BLaER1 (cell line): ENCODE measurements at regions not wholly inside any gene's neighbourhood (a gene's known extent, or its start where the extent isn't known, plus 50 kb on each side); places are given as distances from the start of the nearest gene placed in this dataset.

Source experiments
- H3K27ac ChIP-seq: shearing (Covaris generic); formaldehyde crosslinking; 2 replicates; pipeline ENCODE4 v1.8.1; 2022
- H3K27me3 ChIP-seq: shearing (Covaris generic); formaldehyde crosslinking; 2 replicates; pipeline ENCODE4 v1.8.1; 2022
- H3K36me3 ChIP-seq: shearing (Covaris generic); formaldehyde crosslinking; 2 replicates; pipeline ENCODE4 v1.8.1; 2022
- H3K4me1 ChIP-seq: shearing (Covaris generic); formaldehyde crosslinking; 2 replicates; pipeline ENCODE4 v1.8.1; 2022
- H3K4me2 ChIP-seq: shearing (Covaris generic); formaldehyde crosslinking; 2 replicates; pipeline ENCODE4 v1.8.1; 2022
- H3K4me3 ChIP-seq: shearing (Covaris generic); formaldehyde crosslinking; 2 replicates; pipeline ENCODE4 v1.8.1; 2022
- H3K9ac ChIP-seq: shearing (Covaris generic); formaldehyde crosslinking; 2 replicates; pipeline ENCODE4 v1.8.1; 2022
- H3K9me3 ChIP-seq: shearing (Covaris generic); formaldehyde crosslinking; 2 replicates; pipeline ENCODE4 v1.8.1; 2022
- H4K20me1 ChIP-seq: shearing (Covaris generic); formaldehyde crosslinking; 2 replicates; pipeline ENCODE4 v1.8.1; 2022
- Cebpa-rat ChIP-seq: shearing (Covaris generic); IDR thresholded peaks from 2 replicates; pipeline ENCODE4 v1.8.1; 2022

GRCh38 chrX:43002526-43003203, 224.7 kb upstream of the PPP1R2C start:
- TF ChIP-seq Cebpa-rat: no peak

DNA sequence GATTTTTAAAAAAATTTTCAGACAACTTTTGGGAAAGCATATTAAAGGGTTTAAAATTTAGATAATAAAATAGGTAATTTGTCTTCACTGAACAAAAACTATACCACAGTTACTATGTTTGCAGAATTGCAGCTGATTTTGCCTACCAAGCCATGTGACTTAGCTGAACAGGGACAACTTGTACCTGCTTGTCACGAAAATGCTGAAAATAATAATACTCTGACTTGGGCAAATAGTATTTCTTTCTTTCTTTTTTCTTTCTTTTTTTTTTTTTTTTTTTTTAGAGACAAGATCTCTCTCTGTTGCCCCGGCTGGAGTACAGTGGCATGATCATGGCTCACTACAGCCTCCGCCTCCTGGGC, 225.2 kb upstream of the PPP1R2C start:
- H3K4me3 ChIP-seq: no peak overlapping the region
- no peaks in the 10 kb centered on the region for H3K4me1 ChIP-seq
- no peaks in the 10 kb centered on the region for H3K36me3 ChIP-seq
- H3K27ac ChIP-seq: no peak overlapping the region
- H3K9me3 ChIP-seq: no peaks in the 10 kb centered on the region
- no peak overlapping the region for H3K4me2 ChIP-seq
- TF ChIP-seq Cebpa-rat: no peak
- peaks cover 68% of the 10 kb centered on the region for H3K27me3 ChIP-seq
- no peaks in the 10 kb centered on the region for H4K20me1 ChIP-seq
- H3K9ac ChIP-seq: no peak overlapping the region

More at GRCh38 chrX:43002526-43003203, 224.7 kb upstream of the PPP1R2C start:
- Histone ChIP-seq H3K27ac (no peak overlapping the region), H3K27me3 (peaks cover 69% of the 10 kb centered on the region), H4K20me1 (no peaks in the 10 kb centered on the region), H3K36me3 (no peaks in the 10 kb centered on the region), H3K4me3 (no peak overlapping the region), H3K4me1 (no peaks in the 10 kb centered on the region), H3K9me3 (no peaks in the 10 kb centered on the region), H3K9ac (no peak overlapping the region), H3K4me2 (no peak overlapping the region)

- Histone ChIP-seq H3K27ac (no peak overlapping the region), H3K9ac (no peak overlapping the region), H3K27me3 (peaks cover 69% of the 10 kb centered on the region), H3K4me2 (no peak overlapping the region), H3K36me3 (no peaks in the 10 kb centered on the region), H3K4me3 (no peak overlapping the region), H4K20me1 (no peaks in the 10 kb centered on the region), H3K9me3 (no peaks in the 10 kb centered on the region), H3K4me1 (no peaks in the 10 kb centered on the region)
- TF ChIP-seq Cebpa-rat: no peak
Measured at GRCh38 chrX:43003939-43004338, 226.0 kb upstream of the PPP1R2C start.

DNA sequence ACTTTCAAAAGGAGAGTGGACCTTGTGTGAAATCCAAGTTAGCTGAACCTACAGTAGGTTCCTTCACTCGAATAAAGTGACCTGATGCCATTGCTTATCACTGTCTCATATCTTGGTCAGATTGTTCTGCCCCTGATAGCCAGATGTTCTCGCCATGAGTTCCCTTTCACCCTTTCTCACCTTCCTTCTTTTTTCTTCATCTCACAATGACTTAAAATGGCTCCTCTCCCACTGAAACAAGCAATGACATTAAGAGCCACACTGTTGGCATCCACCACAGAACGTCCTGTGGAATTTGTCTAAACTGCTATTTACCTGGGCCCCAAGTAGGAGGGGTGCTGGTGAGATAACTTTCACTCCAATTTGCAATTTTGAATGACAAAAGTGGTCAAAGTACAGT, 227.6 kb upstream of the PPP1R2C start:
- H3K9me3 ChIP-seq: no peaks in the 10 kb centered on the region
- no peak overlapping the region for H3K4me3 ChIP-seq
- TF ChIP-seq Cebpa-rat: no peak
- no peaks in the 10 kb centered on the region for H3K36me3 ChIP-seq
- no peak overlapping the region for H3K4me2 ChIP-seq
- peaks cover 72% of the 10 kb centered on the region for H3K27me3 ChIP-seq
- H3K9ac ChIP-seq: no peak overlapping the region
- no peak overlapping the region for H3K27ac ChIP-seq
- no peaks in the 10 kb centered on the region for H3K4me1 ChIP-seq
- no peaks in the 10 kb centered on the region for H4K20me1 ChIP-seq

- H3K36me3 ChIP-seq: no peaks in the 10 kb centered on the region
- H3K4me2 ChIP-seq: no peak overlapping the region
- no peaks in the 10 kb centered on the region for H3K4me1 ChIP-seq
- no peak overlapping the region for H3K4me3 ChIP-seq
- H3K9me3 ChIP-seq: no peaks in the 10 kb centered on the region
- H3K9ac ChIP-seq: no peak overlapping the region
- TF ChIP-seq Cebpa-rat: no peak
- H4K20me1 ChIP-seq: no peaks in the 10 kb centered on the region
- no peak overlapping the region for H3K27ac ChIP-seq
- peaks cover 80% of the 10 kb centered on the region for H3K27me3 ChIP-seq
Measured at GRCh38 chrX:43008356-43008755, 230.4 kb upstream of the PPP1R2C start.

- Histone ChIP-seq H3K9ac (no peak overlapping the region), H3K36me3 (no peaks in the 10 kb centered on the region), H3K4me2 (no peak overlapping the region), H3K27ac (no peak overlapping the region), H4K20me1 (no peaks in the 10 kb centered on the region), H3K27me3 (peaks cover 61% of the 10 kb centered on the region), H3K4me1 (peaks cover 4% of the 10 kb centered on the region), H3K9me3 (no peaks in the 10 kb centered on the region), H3K4me3 (no peak overlapping the region)
- TF ChIP-seq Cebpa-rat: no peak
Measured at GRCh38 chrX:43016021-43016420, 238.1 kb upstream of the PPP1R2C start.

DNA sequence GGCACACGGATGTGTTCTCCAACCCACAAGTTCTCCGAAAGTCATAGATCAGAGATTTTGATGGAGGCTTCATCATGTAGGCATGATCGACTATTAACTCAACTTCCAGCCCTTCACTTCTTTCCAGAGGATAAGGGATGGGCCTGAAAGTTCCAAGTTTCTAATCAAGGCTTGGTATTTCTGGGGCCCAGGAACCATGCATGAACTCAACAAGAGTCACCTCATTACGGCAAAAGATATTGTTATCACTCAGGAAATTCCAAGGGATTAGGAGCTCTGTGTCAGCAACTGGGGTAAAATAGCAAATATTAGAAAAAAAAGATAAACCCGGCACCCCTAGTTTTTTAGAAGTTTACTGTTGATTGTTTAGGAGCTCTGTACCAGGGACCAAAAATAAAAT, 240.1 kb upstream of the PPP1R2C start:
- Histone ChIP-seq H3K4me2 (no peak overlapping the region), H3K4me1 (peaks cover 4% of the 10 kb centered on the region), H3K36me3 (no peaks in the 10 kb centered on the region), H4K20me1 (no peaks in the 10 kb centered on the region), H3K27ac (no peak overlapping the region), H3K9ac (no peak overlapping the region), H3K27me3 (peaks cover 62% of the 10 kb centered on the region), H3K4me3 (no peak overlapping the region), H3K9me3 (peaks cover 12% of the 10 kb centered on the region; the same call in 1 of the 2 replicates)
- no peak for TF ChIP-seq Cebpa-rat

- peaks cover 58% of the 10 kb centered on the region for H3K27me3 ChIP-seq
- H4K20me1 ChIP-seq: no peaks in the 10 kb centered on the region
- no peaks in the 10 kb centered on the region for H3K36me3 ChIP-seq
- peak overlapping the region; percentile 17; the same call in 1 of the 2 replicates for H3K4me2 ChIP-seq
- TF ChIP-seq Cebpa-rat: no peak
- peaks cover 4% of the 10 kb centered on the region for H3K4me1 ChIP-seq
- H3K27ac ChIP-seq: no peak overlapping the region
- no peak overlapping the region for H3K4me3 ChIP-seq
- peaks cover 22% of the 10 kb centered on the region for H3K9me3 ChIP-seq
- H3K9ac ChIP-seq: no peak overlapping the region
Measured at GRCh38 chrX:43019021-43019420, 241.1 kb upstream of the PPP1R2C start.

- Histone ChIP-seq H3K4me1 (no peaks in the 10 kb centered on the region), H4K20me1 (no peaks in the 10 kb centered on the region), H3K9ac (no peak overlapping the region), H3K36me3 (no peaks in the 10 kb centered on the region), H3K4me2 (no peak overlapping the region), H3K27ac (no peak overlapping the region), H3K9me3 (peaks cover 39% of the 10 kb centered on the region), H3K4me3 (no peak overlapping the region), H3K27me3 (peaks cover 22% of the 10 kb centered on the region)
- TF ChIP-seq Cebpa-rat: no peak
Measured at GRCh38 chrX:43025806-43026315, 247.9 kb upstream of the PPP1R2C start.

- H3K9ac ChIP-seq: no peak overlapping the region
- no peak overlapping the region for H3K4me3 ChIP-seq
- no peaks in the 10 kb centered on the region for H3K4me1 ChIP-seq
- H4K20me1 ChIP-seq: no peaks in the 10 kb centered on the region
- H3K27ac ChIP-seq: no peak overlapping the region
- no peaks in the 10 kb centered on the region for H3K36me3 ChIP-seq
- no peak overlapping the region for H3K4me2 ChIP-seq
- no peaks in the 10 kb centered on the region for H3K9me3 ChIP-seq
- H3K27me3 ChIP-seq: peaks cover 92% of the 10 kb centered on the region
- no peak for TF ChIP-seq Cebpa-rat
Measured at GRCh38 chrX:43064096-43064495, 286.1 kb upstream of the PPP1R2C start.
